H9 (cell line): ENCODE measurements at regions not wholly inside any gene's neighbourhood (a gene's known extent, or its start where the extent isn't known, plus 50 kb on each side); places are given as distances from the start of the nearest gene placed in this dataset.

Experiments used
- DNase-seq: peaks from one replicate; pipeline ENCODE4 v3.0.0-alpha.2; 2017
- H2AFZ ChIP-seq: one replicate; pipeline ENCODE4 v1.6.1; 2013; ENCODE audit warnings: mild to moderate bottlenecking, low read length, control low read depth, moderate library complexity
- H2AK5ac ChIP-seq: 2 replicates; pipeline ENCODE4 v1.6.1; 2013; ENCODE audit warnings: low read length, control low read depth, mixed read lengths; ENCODE audit not compliant: insufficient read length
- H2BK120ac ChIP-seq: one replicate; pipeline ENCODE4 v1.6.1; 2013; ENCODE audit warnings: low read depth, mild to moderate bottlenecking, low read length, control low read depth, inconsistent platforms; ENCODE audit not compliant: poor library complexity, severe bottlenecking
- H2BK12ac ChIP-seq: 2 replicates; pipeline ENCODE4 v1.6.1; 2013; ENCODE audit warnings: low read length, control low read depth, mixed read lengths, low read depth; ENCODE audit not compliant: insufficient read length
- H2BK15ac ChIP-seq: 2 replicates; pipeline ENCODE4 v1.6.1; 2013; ENCODE audit warnings: low read depth, low read length, control low read depth
- H2BK20ac ChIP-seq: one replicate; pipeline ENCODE4 v1.6.1; 2013; ENCODE audit warnings: low read depth, mild to moderate bottlenecking, low read length, control low read depth, inconsistent platforms; ENCODE audit not compliant: poor library complexity, severe bottlenecking
- H2BK5ac ChIP-seq: 2 replicates; pipeline ENCODE4 v1.6.1; 2013; ENCODE audit warnings: low read length, control low read depth, mixed read lengths; ENCODE audit not compliant: insufficient read length
- H3K14ac ChIP-seq: 2 replicates; pipeline ENCODE4 v1.6.1; 2013; ENCODE audit warnings: low read length, control low read depth; ENCODE audit not compliant: insufficient read depth
- H3K18ac ChIP-seq: 2 replicates; pipeline ENCODE4 v1.6.1; 2013; ENCODE audit warnings: low read depth, mild to moderate bottlenecking, mixed read lengths, low read length, control low read depth; ENCODE audit not compliant: insufficient read length
- H3K23ac ChIP-seq: 2 replicates; pipeline ENCODE4 v1.6.1; 2013; ENCODE audit warnings: low read length, control low read depth, mixed read lengths, low read depth; ENCODE audit not compliant: insufficient read length
- H3K23me2 ChIP-seq: 2 replicates; pipeline ENCODE4 v1.6.1; 2013; ENCODE audit warnings: low read depth, mild to moderate bottlenecking, mixed read lengths, low read length, control low read depth; ENCODE audit not compliant: insufficient read length, poor library complexity, severe bottlenecking
- H3K27ac ChIP-seq: 2 replicates; pipeline ENCODE4 v1.5.1; 2013; ENCODE audit warnings: low read length, control low read depth, mixed read lengths, low read depth; ENCODE audit not compliant: insufficient read length
- H3K27me3 ChIP-seq: 2 replicates; pipeline ENCODE4 v1.6.1; 2013; ENCODE audit warnings: low read length, control low read depth, inconsistent platforms; ENCODE audit not compliant: insufficient read depth
- H3K4ac ChIP-seq: 2 replicates; pipeline ENCODE4 v1.6.1; 2013; ENCODE audit warnings: low read depth, mild to moderate bottlenecking, control low read depth, inconsistent platforms, low read length, moderate library complexity
- H3K4me1 ChIP-seq: 2 replicates; pipeline ENCODE4 v1.6.1; 2013; ENCODE audit warnings: low read length, control low read depth, inconsistent platforms; ENCODE audit not compliant: insufficient read depth
- H3K4me2 ChIP-seq: 2 replicates; pipeline ENCODE4 v1.6.1; 2013; ENCODE audit warnings: low read length, control low read depth, mixed read lengths; ENCODE audit not compliant: insufficient read length, insufficient read depth
- H3K56ac ChIP-seq: 2 replicates; pipeline ENCODE4 v1.6.1; 2013; ENCODE audit warnings: low read depth, mild to moderate bottlenecking, mixed read lengths, low read length, control low read depth; ENCODE audit not compliant: insufficient read length
- H3K79me1 ChIP-seq: 2 replicates; pipeline ENCODE4 v1.6.1; 2013; ENCODE audit warnings: low read depth, mild to moderate bottlenecking, moderate library complexity, low read length, control low read depth, inconsistent platforms; ENCODE audit not compliant: insufficient read depth, poor library complexity, severe bottlenecking
- H3K79me2 ChIP-seq: 2 replicates; pipeline ENCODE4 v1.6.1; 2013; ENCODE audit warnings: low read length, control low read depth, inconsistent platforms; ENCODE audit not compliant: insufficient read depth
- H3K9ac ChIP-seq: 2 replicates; pipeline ENCODE4 v1.6.1; 2013; ENCODE audit warnings: low read length, control low read depth, mixed read lengths; ENCODE audit not compliant: insufficient read length; ENCODE audit errors: extremely low read depth
- H3K9me3 ChIP-seq: one replicate; pipeline ENCODE4 v1.6.1; 2013; ENCODE audit warnings: low read depth, low read length, inconsistent platforms; ENCODE audit not compliant: control insufficient read depth
- H3T11ph ChIP-seq: one replicate; pipeline ENCODE4 v1.6.1; 2013; ENCODE audit warnings: mild to moderate bottlenecking, low read length, control low read depth, inconsistent platforms
- H4K20me1 ChIP-seq: one replicate; pipeline ENCODE4 v1.6.1; 2013; ENCODE audit not compliant: control insufficient read depth, insufficient read length, insufficient read depth
- H4K5ac ChIP-seq: 2 replicates; pipeline ENCODE4 v1.6.1; 2013; ENCODE audit warnings: low read depth, mild to moderate bottlenecking, mixed read lengths, low read length, control low read depth; ENCODE audit not compliant: insufficient read length
- H4K8ac ChIP-seq: replicated peaks from 2 replicates; pipeline ENCODE4 v1.6.1; 2013; ENCODE audit warnings: low read length, control low read depth, mixed read lengths, low read depth; ENCODE audit not compliant: insufficient read length
- H4K91ac ChIP-seq: 2 replicates; pipeline ENCODE4 v1.6.1; 2013; ENCODE audit warnings: low read depth, mild to moderate bottlenecking, moderate library complexity, mixed read lengths, low read length, control low read depth; ENCODE audit not compliant: insufficient read length
- H3K27ac Mint-ChIP-seq, 3 experiments: 2 replicates in 2 of 3; 3 replicates in 1 of 3; pipeline ENCODE4 v1.8.0; 2020 to 2021; ENCODE audit warnings: mixed read lengths in 3 of 3, mild to moderate bottlenecking in 1 of 3, moderate library complexity in 1 of 3
- H3K27me3 Mint-ChIP-seq: 2 replicates; pipeline ENCODE4 v1.8.0; 2021; ENCODE audit warnings: low read depth, mild to moderate bottlenecking, moderate library complexity, mixed read lengths
- H3K36me3 Mint-ChIP-seq, 3 experiments: 2 replicates in 2 of 3; 3 replicates in 1 of 3; pipeline ENCODE4 v1.8.0; 2020 to 2021; ENCODE audit warnings: low read depth in 3 of 3, mixed read lengths in 3 of 3; ENCODE audit not compliant: insufficient read depth in 1 of 3
- H3K4me1 Mint-ChIP-seq, 2 experiments: 2 replicates each; pipeline ENCODE4 v1.8.0; 2020; ENCODE audit warnings: mixed read lengths in 2 of 2
- H3K4me3 Mint-ChIP-seq, 2 experiments: 2 replicates in 1 of 2; 3 replicates in 1 of 2; pipeline ENCODE4 v1.8.0; 2020 to 2021; ENCODE audit warnings: mild to moderate bottlenecking in 2 of 2, mixed read lengths in 2 of 2, moderate library complexity in 1 of 2
- H3K9me3 Mint-ChIP-seq, 2 experiments: 2 replicates in 1 of 2; 3 replicates in 1 of 2; pipeline ENCODE4 v1.8.0; 2020; ENCODE audit warnings: mild to moderate bottlenecking in 2 of 2, mixed read lengths in 2 of 2, moderate library complexity in 1 of 2
- CTCF ChIP-seq: fragments of 200-600 bp; sonication (generic); conservative IDR thresholded peaks from 3 replicates; pipeline ENCODE4 v1.8.0; 2021; ENCODE audit warnings: antibody characterized with exemption, mild to moderate bottlenecking
- WGBS: extraction: QIAGEN DNeasy Blood & Tissue Kit; methylation state at CpG from one replicate; pipeline ENCODE4 v1.1.7; 2013; ENCODE audit warnings: missing lambda C conversion rate, low lambda C conversion rate, mixed read lengths; ENCODE audit not compliant: insufficient read length; ENCODE audit errors: extremely low coverage; 5-methylcytosine and 5-hydroxymethylcytosine counted together

- Mint-ChIP-seq H3K27me3 (peaks cover 20% of the 10 kb centered on the region), H3K4me1 (peaks cover 0 to 12% of the 10 kb centered on the region in 2 experiments; a peak in 2 of 4 replicates), H3K27ac (no peak overlapping the region; a peak in 1 of 7 replicates), H3K36me3 (no peaks in the 10 kb centered on the region), H3K4me3 (no peak overlapping the region), H3K9me3 (no peaks in the 10 kb centered on the region)
- Histone ChIP-seq H4K5ac (no peak overlapping the region), H3T11ph (no peak overlapping the region), H3K27me3 (no peaks in the 10 kb centered on the region), H2BK20ac (no peak overlapping the region), H3K23ac (no peak overlapping the region), H2BK120ac (no peak overlapping the region), H2BK12ac (no peak overlapping the region), H3K4me1 (no peaks in the 10 kb centered on the region), H2AK5ac (no peak overlapping the region), H3K18ac (no peak overlapping the region), H3K9ac (no peak overlapping the region), H3K56ac (no peak overlapping the region), H4K91ac (no peak overlapping the region), H3K23me2 (no peaks in the 10 kb centered on the region), H3K14ac (no peak overlapping the region), H2AFZ (no peak overlapping the region), H2BK15ac (no peak overlapping the region), H3K79me1 (no peaks in the 10 kb centered on the region), H3K79me2 (no peaks in the 10 kb centered on the region), H3K27ac (no peak overlapping the region), H3K4ac (no peak overlapping the region), H2BK5ac (no peak overlapping the region), H4K8ac (no peak overlapping the region), H4K20me1 (no peaks in the 10 kb centered on the region), H3K9me3 (no peaks in the 10 kb centered on the region), H3K4me2 (no peak overlapping the region)
- TF ChIP-seq CTCF: no peak
- WGBS: no CpG with 5 or more reads among the region's 9 CpGs
- DNase-seq: no peak
These were observed 118.8 kb upstream of the CADM1 start for GRCh38 chr11:115623021-115623451.
